ENCODE measurements at regions not wholly inside any gene's neighbourhood (a gene's known extent, or its start where the extent isn't known, plus 50 kb on each side); places are given as distances from the start of the nearest gene placed in this dataset.

DNA sequence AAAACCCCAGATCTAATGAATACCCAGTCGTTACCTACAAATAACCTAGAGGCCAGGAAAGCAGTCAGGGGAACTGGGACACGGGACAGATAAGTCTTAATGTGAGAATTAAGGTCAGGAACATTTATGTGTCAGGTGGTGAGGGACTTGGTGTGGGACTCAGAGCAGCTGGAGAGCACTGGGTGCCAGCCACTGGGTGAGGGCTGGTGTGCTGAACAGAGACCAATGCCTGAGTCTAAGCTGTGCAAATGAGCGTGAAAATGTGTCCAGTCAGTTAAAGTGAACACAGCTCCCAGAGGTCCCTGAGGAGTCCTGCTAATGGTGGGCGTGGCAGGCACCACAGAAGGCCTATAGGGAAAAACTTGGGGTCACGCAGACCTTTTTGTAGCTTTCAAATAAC is 225.9 kb downstream of the C1D start:
- ATAC-seq, result no peak
- WGBS, 2 donors, result 81 to 87% methylated on average over 5 of the region's 5 CpGs
- no peak for DNase-seq
- TF ChIP-seq, protein P1, sequence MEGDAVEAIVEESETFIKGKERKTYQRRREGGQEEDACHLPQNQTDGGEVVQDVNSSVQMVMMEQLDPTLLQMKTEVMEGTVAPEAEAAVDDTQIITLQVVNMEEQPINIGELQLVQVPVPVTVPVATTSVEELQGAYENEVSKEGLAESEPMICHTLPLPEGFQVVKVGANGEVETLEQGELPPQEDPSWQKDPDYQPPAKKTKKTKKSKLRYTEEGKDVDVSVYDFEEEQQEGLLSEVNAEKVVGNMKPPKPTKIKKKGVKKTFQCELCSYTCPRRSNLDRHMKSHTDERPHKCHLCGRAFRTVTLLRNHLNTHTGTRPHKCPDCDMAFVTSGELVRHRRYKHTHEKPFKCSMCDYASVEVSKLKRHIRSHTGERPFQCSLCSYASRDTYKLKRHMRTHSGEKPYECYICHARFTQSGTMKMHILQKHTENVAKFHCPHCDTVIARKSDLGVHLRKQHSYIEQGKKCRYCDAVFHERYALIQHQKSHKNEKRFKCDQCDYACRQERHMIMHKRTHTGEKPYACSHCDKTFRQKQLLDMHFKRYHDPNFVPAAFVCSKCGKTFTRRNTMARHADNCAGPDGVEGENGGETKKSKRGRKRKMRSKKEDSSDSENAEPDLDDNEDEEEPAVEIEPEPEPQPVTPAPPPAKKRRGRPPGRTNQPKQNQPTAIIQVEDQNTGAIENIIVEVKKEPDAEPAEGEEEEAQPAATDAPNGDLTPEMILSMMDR (IDR thresholded peaks at IDR 0.05), result no peak
- no peak overlapping the region for H3K27ac ChIP-seq
- H3K36me3 ChIP-seq, result no peaks in the 10 kb centered on the region
- intact Hi-C loops (cut with DNase I), result loop anchor here in 3 of 10 donors (5.0 to 10.0 kb wide), 3 partner anchors 162 to 1412 kb away; no protein-coding TSS in a partner anchor
- no peaks in the 10 kb centered on the region for H3K9me3 ChIP-seq
- no peak overlapping the region for H3K4me3 ChIP-seq
- H3K27me3 ChIP-seq, result no peaks in the 10 kb centered on the region
- no peaks in the 10 kb centered on the region for H3K4me1 ChIP-seq

DNA sequence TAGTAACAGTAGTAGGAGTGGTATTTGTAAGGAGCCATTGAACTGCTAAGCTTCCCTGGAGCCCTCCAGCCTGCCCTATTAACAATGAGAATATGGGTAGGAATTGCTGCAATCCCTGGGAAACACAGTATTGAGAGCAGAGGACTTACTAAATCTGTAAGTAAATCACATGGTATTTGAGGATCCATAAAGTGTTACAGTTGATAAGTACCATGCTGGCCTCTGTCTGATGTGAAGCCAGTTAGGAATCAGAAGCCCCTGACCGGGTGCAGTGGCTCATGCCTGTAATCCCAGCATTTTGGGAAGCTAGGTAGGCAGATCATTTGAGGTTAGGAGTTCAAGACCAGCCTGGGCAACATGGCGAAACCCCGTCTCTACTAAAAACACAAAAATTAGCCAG is 224.6 kb downstream of the C1D start:
- no peaks in the 10 kb centered on the region for H3K4me1 ChIP-seq
- DNase-seq (no peak), ATAC-seq (no peak)
- H3K27ac ChIP-seq, result no peak overlapping the region
- no peaks in the 10 kb centered on the region for H3K36me3 ChIP-seq
- no peak overlapping the region for H3K4me3 ChIP-seq
- H3K27me3 ChIP-seq, result no peaks in the 10 kb centered on the region
- intact Hi-C loops (cut with DNase I), result loop anchor here in 3 of 10 donors (5.0 to 10.0 kb wide), 3 partner anchors 163 to 1413 kb away; no protein-coding TSS in a partner anchor
- 96 to 100% methylated on average over 3 of the region's 3 CpGs for WGBS, 2 donors
- TF ChIP-seq, protein P1 (IDR thresholded peaks at IDR 0.05), result no peak
- H3K9me3 ChIP-seq, result no peaks in the 10 kb centered on the region

DNA sequence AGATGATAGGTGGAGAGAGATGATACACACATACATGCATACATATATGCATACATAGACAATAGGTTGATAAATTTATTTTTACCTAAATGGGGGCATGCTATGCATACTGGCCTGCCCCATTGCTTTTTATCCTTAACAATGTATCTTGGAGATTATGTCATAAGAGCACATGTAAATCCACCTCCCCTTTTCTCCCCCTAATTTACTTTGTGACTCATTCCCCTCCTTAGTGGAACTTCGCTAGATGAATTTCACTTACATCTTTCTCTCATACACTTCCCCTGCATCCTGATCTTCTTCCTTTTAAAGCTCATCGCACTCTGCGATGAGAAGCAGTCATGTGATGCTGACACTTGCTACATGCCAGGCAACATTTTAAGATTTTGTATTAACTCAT is 223.6 kb downstream of the C1D start:
- WGBS, 2 donors, result 89 to 93% methylated on average over 3 of the region's 3 CpGs
- no peaks in the 10 kb centered on the region for H3K36me3 ChIP-seq
- TF ChIP-seq, protein P1 (IDR thresholded peaks at IDR 0.05), result no peak
- no peaks in the 10 kb centered on the region for H3K9me3 ChIP-seq
- no peak for ATAC-seq
- H3K4me1 ChIP-seq, result no peaks in the 10 kb centered on the region
- H3K27me3 ChIP-seq, result no peaks in the 10 kb centered on the region
- DNase-seq, result no peak
- H3K4me3 ChIP-seq, result no peak overlapping the region
- intact Hi-C loops (cut with DNase I), result loop anchor here in 3 of 10 donors (5.0 to 10.0 kb wide), 3 partner anchors 164 to 1414 kb away; no protein-coding TSS in a partner anchor
- no peak overlapping the region for H3K27ac ChIP-seq

DNA sequence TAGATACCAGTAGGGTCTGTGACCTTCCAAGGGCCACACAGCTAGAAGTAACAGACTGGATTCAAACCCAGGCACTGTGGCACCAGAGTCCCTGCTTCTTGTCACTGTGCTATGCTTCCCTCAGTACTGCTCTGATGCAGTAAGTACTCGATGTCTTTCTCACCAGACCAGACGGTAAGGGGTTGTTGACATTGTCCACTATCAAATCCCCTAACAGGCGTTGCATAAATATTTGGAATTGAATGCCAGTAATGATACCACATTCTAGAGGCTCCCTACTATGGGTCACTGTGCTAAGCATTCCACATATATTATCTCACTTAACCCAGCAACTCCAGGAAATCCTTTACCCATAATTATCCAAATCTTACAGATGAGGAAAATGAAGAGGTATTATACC is 223.1 kb downstream of the C1D start:
- H3K27ac ChIP-seq, result no peak overlapping the region
- no peaks in the 10 kb centered on the region for H3K9me3 ChIP-seq
- ATAC-seq, result no peak
- intact Hi-C loops (cut with DNase I), result loop anchor here (5.0 to 10.0 kb wide), 15 partner anchors 165 to 1825 kb away; partner anchors contain the start of gene MEIS1 (in 1 of the 10)
- H3K27me3 ChIP-seq, result no peaks in the 10 kb centered on the region
- WGBS, 2 donors, result 65 to 74% methylated on average over 3 of the region's 3 CpGs
- no peaks in the 10 kb centered on the region for H3K36me3 ChIP-seq
- H3K4me3 ChIP-seq, result no peak overlapping the region
- no peaks in the 10 kb centered on the region for H3K4me1 ChIP-seq
- no peak for DNase-seq
- TF ChIP-seq, protein P1 (IDR thresholded peaks at IDR 0.05), result no peak

Measured in heart right ventricle (tissue), 16 donors.